Forelimb muscle (tissue), 1 donor: ENCODE measurements at regions not wholly inside any gene's neighbourhood (a gene's known extent, or its start where the extent isn't known, plus 50 kb on each side); places are given as distances from the start of the nearest gene placed in this dataset.
"Not testable (repeated sequence)": the region's sequence is repeated elsewhere in the genome, so short reads cannot be mapped to it uniquely, and the experiment has no call there.

Experiments
- DNase-seq: peaks from one replicate; pipeline ENCODE4 v3.0.0-alpha.2; 2013; ENCODE audit warnings: low read depth

DNA sequence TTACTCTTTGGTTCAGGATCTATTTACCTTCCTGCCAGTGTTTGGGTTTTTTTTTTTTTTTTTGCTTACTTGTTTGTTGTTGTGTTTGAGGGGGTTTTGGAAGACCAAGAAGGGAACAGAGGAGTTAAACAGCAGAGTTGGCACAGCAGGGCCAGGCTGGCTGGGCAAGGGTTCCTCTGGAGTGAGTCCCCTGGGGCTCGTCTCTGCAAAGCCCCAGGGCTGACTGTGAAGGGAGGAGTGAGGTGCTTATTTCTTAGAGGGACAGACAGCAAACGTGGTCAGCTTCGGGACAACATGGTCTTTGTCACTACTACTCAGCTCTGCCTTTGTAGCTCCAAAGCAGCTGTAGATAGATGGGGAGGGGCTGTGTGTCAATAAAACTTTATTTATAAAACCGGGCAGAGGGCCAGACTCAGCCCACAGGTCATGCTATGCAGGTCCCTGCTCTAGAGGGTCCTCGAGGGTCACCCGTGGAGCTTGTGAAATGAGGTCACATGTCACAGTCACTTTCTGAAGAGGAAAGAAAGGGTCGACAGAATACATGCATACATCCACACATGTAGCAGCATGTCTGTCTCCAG is 1404.7 kb downstream of the BRD1 start:
- no peak for DNase-seq

DNA sequence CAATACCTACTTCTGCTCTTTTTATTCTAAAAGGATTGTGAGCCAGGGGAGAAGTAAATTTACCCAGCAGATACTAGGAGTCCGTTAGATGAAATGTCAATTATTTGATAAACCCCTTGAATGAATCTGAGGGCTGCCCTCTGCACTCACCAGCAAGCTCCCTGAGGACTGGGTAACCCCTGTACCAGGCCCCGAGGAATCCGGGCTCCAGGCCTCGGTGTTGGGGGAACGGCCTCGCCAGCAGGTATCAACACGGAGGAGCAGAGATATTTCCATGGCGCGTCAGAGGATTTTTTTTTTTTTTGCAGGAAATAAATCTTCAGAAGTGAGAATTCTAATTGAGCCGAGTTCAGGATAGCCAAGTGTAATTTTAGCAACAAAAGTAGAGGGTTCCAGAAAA is 1408.8 kb downstream of the BRD1 start:
- DNase-seq = no peak

- DNase-seq = no peak
Measured at GRCh38 chr22:48417225-48418070, 1410.2 kb downstream of the BRD1 start.

DNA sequence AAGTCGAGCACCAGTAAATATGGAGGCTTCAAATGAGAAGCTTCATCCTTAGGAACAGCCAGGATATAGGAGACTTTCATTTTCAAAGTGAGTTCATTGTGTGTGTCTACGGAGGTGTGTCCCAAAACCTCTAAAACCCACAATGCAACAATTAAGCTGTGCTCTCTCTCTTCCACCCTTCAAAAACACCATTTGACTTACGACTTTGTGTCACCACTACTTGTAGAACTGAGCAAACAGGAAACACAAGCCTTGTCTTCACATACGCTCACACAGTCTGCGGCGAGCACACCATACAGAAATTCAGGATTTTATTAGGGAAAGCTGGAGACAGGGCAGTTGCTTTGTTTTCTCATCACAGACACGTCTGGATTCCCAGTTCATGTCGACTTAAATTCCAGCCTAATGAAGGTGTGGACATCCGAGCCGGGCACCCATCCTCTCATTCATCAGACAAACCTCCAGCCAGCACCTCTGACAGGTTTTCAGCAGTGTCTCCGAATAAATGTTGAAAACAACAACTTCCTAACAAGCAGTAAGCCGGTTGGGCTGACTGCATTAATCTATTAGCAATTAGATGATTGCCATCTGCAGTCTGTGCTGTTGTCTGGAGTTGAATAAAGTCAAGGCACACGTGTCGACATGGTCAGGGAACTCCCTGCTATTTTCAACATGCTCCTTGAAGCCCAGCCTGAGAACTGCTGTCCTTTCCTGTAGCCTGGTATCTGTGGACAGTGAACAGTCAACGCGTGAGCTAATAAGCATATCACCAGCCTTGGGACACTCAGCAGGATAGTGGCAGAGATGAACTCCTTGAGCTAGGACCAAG is 1411.1 kb downstream of the BRD1 start:
- no peak for DNase-seq

DNA sequence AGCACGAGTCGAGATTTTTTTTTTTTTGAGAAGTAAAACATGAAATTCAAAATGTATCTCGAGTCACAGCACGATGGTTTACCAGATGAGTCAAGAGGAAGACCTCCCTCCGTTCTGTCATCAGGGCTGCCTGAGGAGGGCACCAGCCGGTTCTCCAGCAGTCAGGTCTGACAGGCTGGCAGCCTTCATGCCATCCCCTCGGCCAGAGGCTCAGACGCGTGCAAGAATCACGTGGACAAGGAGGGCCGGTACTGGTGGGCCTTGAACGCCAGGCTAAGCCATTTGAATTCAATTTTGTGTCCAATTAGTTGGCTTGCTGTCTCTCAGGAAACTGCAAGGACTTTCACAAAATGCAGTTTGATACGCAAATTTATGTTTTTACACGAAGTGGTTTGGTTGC is 1412.2 kb downstream of the BRD1 start:
- DNase-seq = no peak

GRCh38 chr22:48414651-48415050 is 1413.0 kb downstream of the BRD1 start:
- DNase-seq = no peak

DNA sequence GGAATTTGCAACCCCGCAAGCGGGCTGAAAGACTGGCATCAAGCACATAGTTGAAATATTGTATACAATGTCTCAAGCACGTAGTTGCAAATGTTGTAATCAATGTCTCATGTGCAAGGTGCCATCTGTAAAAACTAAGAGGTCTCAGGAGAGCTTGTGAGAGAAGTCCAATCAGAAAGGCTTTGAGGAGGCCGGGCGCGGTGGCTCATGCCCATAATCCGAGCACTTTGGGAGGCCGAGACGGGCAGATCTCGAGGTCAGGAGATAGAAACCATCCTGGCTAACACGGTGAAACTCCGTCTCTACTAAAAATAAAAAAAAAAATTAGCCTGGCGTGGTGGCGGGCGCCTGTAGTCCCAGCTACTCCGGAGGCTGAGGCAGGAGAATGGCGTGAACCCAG is 1414.7 kb downstream of the BRD1 start:
- DNase-seq = not testable (repeated sequence)

DNA sequence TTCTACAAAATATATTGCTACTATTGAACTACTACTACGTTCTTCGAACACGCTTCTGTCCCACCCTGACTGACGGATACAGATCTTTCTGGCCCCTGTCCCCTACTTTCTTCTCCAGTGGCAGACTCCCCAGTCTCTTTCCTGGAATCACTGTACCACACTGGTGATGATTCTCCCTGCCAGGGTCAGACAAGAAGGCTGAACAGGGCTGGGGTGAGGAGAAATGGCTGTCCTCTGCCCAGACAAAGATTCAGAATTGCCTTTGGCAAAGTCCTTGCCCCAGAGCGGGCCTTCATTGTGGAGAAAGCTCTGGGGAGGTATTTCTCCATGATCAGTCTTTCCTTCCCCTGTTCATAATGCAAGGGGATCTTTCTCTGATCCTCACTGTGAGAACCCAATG is 1417.1 kb downstream of the BRD1 start:
- DNase-seq = no peak

GRCh38 chr22:48407256-48407955 is 1420.3 kb downstream of the BRD1 start:
- no peak for DNase-seq

GRCh38 chr22:48406161-48406560 is 1421.5 kb downstream of the BRD1 start:
- no peak for DNase-seq

- no peak for DNase-seq
Measured at GRCh38 chr22:48405741-48406140, 1421.9 kb downstream of the BRD1 start.

DNA sequence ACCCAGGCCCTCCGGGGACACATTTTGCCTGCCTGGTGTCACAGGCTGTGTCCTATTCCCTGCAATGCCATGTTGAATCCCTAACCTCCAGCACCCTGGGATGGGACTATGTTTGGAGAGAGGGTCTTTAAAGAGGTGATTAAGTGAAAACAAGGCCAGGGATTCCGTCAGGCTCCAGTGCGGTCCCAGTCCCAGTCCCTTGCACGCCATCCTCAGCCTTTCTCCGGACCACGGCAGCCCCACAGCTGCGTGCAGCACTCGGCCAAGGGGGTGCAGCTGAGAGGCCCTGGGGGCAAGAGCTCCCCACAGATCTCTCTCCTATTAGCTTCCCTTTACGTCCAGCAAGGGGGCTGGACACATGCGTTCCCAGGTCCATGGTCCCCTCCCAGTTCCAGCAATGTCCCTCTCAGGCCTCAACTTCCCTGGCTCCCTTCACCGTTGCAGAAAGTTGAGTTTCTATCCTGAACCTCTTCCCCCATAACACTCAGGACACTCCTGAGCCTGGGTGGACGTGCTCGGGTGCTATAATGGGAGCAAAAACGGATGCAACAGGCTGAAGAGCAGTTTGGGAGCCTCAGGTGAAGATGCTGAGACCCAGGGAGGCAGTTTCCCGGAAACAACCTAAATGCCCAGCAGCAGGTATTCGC is 1422.7 kb downstream of the BRD1 start:
- DNase-seq = no peak

DNA sequence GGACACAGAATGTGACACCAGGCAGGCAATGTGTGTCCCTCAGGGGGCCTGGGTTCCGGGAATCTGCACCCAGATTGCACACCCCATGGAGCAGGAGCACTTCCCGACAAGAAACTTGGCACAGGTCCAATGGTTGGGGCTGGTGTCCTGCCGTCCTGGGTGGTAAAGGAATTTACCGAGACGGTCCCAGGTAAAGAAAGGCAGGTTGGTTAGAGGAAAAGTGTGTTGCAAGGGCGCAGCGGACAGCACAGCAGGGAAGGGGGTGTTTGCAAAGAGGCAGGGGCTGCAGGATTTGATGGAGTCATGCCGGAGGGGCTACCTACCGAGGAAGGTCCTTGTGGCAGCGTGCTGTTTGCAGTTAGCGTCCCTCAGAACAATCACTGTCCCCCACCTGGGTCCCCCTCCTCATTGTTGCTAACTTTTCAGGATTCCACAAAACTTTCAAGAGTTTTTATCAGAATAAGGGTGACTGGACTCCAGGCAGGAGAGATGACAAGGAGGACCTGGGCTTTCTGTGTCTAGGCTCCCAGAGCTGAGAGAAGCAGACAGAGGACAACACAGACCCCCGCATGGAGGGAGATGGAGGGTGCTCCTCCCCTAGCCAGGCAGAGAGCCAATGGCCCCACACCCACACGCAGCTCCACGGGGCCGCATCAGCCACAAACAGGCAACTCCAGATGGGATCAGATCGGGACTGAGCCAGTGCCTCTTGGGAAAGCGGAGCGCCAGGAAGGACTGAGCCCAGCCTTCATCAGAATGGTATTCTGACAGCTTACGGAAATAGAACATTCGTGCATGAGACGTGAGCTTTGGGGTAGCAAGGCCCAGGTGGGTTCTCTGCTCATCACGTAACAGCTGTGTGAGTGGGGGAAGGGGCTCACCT is 1423.9 kb downstream of the BRD1 start:
- DNase-seq = no peak

DNA sequence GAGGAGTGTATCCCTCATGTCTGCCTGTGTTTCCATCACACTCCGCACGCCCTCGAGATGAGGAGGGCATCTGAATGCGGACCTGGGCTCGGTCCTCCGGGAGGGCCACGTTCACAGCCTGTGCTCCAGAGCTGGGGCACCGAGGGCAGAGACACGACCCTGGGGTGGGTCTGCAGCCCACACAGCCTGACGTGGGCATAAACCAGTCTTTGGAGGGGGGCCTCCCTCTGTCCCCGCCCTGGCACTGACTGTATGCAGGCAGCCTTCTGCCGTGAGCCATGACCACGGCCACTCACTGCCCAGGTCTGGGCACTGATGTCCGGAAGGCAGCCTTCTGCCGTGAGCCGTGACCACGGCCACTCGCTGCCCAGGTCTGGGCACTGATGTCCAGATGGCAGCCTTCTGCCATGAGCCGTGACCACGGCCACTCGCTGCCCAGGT is 1425.1 kb downstream of the BRD1 start:
- DNase-seq = no peak

DNA sequence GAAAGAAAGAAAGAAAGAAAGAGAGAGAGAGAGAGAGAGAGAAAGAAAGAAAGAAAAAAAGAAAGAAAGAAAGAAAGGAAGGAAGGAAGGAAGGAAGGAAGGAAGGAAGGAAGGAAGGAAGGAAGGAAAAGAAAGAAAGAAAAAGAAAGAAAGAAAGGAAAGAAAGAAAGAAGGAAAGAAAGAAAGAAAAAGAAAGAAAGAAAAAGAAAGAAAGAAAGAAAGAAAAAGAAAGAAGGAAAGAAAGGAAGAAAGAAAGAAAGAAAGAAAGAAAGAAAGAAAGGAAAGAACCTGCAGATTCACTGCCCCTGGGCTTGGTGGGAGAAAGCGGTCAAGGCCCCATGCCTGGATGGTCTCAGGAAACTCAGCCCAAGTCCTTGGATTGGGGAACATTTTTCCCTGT is 1426.2 kb downstream of the BRD1 start:
- not testable (repeated sequence) for DNase-seq

GRCh38 chr22:48398181-48398905 is 1429.3 kb downstream of the BRD1 start:
- DNase-seq = no peak

DNA sequence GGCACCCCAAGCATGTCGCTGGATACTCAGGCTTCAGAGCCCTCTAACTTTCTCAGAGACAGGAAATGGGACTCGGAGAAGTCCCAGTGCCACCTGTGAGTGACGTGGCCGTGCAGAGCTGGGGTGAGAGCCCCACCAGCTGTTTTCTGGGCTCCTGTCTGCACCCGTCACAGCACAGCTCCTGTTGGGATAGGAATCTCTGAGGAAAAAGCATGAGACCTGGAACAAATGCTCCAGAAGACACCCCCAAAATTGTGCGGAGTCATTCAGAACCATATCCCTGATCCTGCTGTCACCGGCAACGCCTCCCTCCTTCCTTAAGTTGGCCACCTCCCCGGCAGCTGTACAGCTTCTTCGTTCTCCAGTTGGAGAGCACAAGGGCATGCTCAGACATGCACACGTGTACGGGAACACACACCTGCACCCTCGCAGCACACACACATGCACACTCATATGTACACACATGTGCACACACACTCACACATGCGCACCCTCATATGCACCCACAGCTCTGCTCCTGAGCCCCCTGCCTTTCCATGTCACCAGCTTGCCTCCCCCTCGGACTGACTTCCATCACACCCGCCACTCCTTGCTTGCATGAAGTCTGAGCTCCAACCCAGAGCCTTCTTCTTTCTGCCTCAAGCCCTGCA is 1430.0 kb downstream of the BRD1 start:
- no peak for DNase-seq

DNA sequence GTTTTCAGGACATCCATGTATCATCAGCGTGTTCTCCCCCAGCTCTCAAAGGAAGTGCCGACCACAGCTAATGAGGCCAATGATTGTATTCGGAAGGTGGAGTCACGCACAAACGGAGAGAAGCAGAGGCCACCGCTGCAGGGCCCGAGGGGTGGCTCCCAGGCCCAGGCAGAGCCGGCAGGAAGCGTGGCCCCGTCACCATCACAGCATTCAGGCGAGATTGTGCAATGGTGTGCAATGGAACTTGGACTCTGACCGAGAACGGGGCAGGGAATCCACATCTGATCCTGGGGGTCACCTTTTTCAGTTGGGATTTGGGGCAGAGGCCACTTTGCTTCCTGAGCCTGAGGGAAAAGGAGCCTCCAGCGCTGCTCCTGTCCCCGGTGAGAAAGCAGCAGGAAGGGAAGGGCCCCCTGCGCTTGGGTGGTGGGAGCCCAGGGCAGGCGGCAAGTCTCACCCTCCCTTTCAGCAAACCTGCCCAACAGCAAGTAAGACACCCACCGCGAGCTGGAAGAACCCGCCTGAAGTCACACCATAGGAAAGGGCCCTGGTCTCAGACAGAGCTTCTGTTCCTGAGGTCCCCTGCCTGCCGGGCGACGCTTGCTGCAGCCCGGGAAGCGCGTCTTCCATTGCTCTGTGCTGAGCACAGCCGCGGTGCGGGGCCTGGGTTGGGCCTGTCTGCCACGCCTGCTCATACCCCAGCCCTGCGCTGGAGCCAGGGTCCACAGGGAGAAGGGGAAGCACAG is 1430.7 kb downstream of the BRD1 start:
- no peak for DNase-seq
